Activated naive CD4-positive, alpha-beta T cell treated with anti-CD3 and anti-CD28 coated beads for 36 hours (primary cell): ENCODE measurements at regions not wholly inside any gene's neighbourhood (a gene's known extent, or its start where the extent isn't known, plus 50 kb on each side); places are given as distances from the start of the nearest gene placed in this dataset.

Experiments
- CTCF ChIA-PET: fragments of 350-600 bp; sonication (Branson Sonifier 250); formaldehyde crosslinking; loops from one replicate; lab custom pipeline; 2021; ENCODE audit warnings: antibody characterized with exemption; lab: Charles Lee
- DNase-seq: peaks from one replicate; pipeline ENCODE4 v3.0.0-alpha.2; 2020
- H3K27ac Mint-ChIP-seq: one replicate; pipeline ENCODE4 v1.8.0; 2021; ENCODE audit warnings: mild to moderate bottlenecking, mixed read lengths
- H3K27me3 Mint-ChIP-seq: one replicate; pipeline ENCODE4 v1.8.0; 2021; ENCODE audit warnings: low read depth, mixed read lengths
- H3K36me3 Mint-ChIP-seq: one replicate; pipeline ENCODE4 v1.8.0; 2021; ENCODE audit warnings: low read depth, mixed read lengths
- H3K4me1 Mint-ChIP-seq: one replicate; pipeline ENCODE4 v1.8.0; 2021; ENCODE audit warnings: low read depth, mixed read lengths
- H3K4me3 Mint-ChIP-seq: one replicate; pipeline ENCODE4 v1.8.0; 2021; ENCODE audit warnings: mild to moderate bottlenecking, moderate library complexity, mixed read lengths
- H3K9me3 Mint-ChIP-seq: one replicate; pipeline ENCODE4 v1.8.0; 2021; ENCODE audit warnings: mixed read lengths
- intact Hi-C: fragments of 100-400 bp; cut with micrococcal nuclease; formaldehyde crosslinking; loops from one replicate; pipeline ENCODE4 v1.15.1; 2023

DNA sequence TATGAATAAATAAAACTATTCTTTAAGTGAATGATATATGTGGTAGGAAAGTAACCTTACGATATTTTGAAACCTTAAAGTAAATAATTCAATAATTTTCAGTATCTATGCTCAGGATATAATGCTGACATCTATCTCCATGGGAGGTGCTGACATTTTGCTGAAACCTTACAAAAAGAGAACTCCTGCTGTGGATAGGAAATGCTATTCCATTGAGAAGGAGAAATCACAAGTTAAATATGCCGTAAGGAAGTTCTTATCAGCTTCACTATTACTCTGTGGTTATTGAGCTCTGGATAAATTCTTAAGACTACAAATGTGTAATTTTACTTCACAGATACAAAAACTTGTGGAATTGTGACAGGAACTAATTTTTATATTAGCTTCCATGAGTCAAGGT lies 722.1 kb downstream of the TMTC2 start:
- CTCF ChIA-PET: no interaction called here
- no peak overlapping the region for H3K27ac Mint-ChIP-seq
- H3K27me3 Mint-ChIP-seq: no peaks in the 10 kb centered on the region
- DNase-seq: no peak
- intact Hi-C loops: no loop called here
- H3K4me3 Mint-ChIP-seq: no peak overlapping the region
- H3K36me3 Mint-ChIP-seq: no peaks in the 10 kb centered on the region
- peaks cover 2% of the 10 kb centered on the region for H3K9me3 Mint-ChIP-seq
- no peaks in the 10 kb centered on the region for H3K4me1 Mint-ChIP-seq

DNA sequence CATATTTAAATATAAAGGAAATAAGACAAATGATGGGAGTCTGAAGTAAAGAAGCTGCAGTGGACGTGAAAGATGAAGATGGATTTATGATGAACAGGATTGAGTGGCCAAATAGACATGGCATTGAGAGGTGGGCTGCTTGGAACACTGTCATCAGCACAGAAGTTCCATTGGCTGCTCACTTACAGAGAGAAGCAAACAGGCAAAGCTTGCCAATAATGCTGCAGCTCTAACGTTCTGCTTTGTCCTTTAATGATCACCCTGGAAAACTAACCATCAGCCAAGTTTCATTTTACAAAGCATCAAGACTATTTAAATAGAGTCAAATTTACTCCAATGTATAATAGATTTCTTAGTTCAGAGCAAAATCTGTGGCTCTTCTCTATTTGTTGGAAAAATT lies 721.4 kb downstream of the TMTC2 start:
- no peak for DNase-seq
- Mint-ChIP-seq H3K4me1 (no peaks in the 10 kb centered on the region), H3K27ac (no peak overlapping the region), H3K9me3 (peaks cover 2% of the 10 kb centered on the region), H3K27me3 (no peaks in the 10 kb centered on the region), H3K4me3 (no peak overlapping the region), H3K36me3 (no peaks in the 10 kb centered on the region)
- intact Hi-C loops: no loop called here
- CTCF ChIA-PET: no interaction called here

DNA sequence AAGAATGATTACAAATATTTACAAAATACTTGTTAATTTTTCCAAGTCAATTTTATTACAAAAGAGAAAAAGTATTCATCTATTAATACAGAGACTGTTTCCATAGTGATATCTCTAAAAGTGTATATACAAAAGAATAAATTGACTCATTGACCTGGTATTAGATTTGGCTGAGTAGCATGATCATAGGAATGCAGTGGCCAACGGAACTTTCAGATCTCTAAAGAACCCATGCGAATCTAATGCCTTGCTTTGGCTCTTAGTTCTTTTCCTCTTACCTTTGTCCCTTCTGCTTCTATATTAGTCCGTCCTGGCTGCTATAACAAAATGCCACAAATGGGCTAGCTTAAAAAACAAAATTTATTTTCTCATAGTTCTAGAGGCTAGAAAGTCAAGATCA lies 717.8 kb downstream of the TMTC2 start:
- H3K4me3 Mint-ChIP-seq: no peak overlapping the region
- intact Hi-C loops: no loop called here
- no peaks in the 10 kb centered on the region for H3K4me1 Mint-ChIP-seq
- no peak overlapping the region for H3K27ac Mint-ChIP-seq
- no peaks in the 10 kb centered on the region for H3K36me3 Mint-ChIP-seq
- no peaks in the 10 kb centered on the region for H3K27me3 Mint-ChIP-seq
- CTCF ChIA-PET: no interaction called here
- H3K9me3 Mint-ChIP-seq: peaks cover 3% of the 10 kb centered on the region
- no peak for DNase-seq

DNA sequence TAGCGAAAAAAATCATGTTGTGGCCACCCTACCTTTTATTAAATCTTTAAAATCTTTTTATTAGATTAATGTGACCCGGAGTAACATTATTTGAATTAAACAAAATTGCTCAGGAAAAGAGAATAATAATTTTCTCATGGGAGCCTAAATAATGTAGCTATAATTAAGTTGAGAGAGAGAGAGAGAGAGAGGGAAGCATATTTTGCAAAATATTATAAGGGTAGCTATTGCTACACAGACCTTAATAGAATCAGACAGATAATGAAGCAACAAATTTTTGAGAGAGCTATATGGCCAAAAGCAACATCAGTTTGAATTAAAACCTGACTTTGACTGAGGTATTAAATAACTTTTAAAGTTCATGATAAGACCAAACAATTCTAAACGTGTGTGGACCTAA lies 703.5 kb downstream of the TMTC2 start:
- H3K4me3 Mint-ChIP-seq: no peak overlapping the region
- no peak overlapping the region for H3K27ac Mint-ChIP-seq
- H3K36me3 Mint-ChIP-seq: no peaks in the 10 kb centered on the region
- H3K4me1 Mint-ChIP-seq: no peaks in the 10 kb centered on the region
- DNase-seq: no peak
- intact Hi-C loops: no loop called here
- no peaks in the 10 kb centered on the region for H3K27me3 Mint-ChIP-seq
- H3K9me3 Mint-ChIP-seq: peaks cover 1% of the 10 kb centered on the region
- CTCF ChIA-PET: interaction anchor here (0.9 to 1.4 kb wide), 2 partner anchors 704 to 714 kb away, joined by 3 read pairs; no protein-coding TSS in a partner anchor

DNA sequence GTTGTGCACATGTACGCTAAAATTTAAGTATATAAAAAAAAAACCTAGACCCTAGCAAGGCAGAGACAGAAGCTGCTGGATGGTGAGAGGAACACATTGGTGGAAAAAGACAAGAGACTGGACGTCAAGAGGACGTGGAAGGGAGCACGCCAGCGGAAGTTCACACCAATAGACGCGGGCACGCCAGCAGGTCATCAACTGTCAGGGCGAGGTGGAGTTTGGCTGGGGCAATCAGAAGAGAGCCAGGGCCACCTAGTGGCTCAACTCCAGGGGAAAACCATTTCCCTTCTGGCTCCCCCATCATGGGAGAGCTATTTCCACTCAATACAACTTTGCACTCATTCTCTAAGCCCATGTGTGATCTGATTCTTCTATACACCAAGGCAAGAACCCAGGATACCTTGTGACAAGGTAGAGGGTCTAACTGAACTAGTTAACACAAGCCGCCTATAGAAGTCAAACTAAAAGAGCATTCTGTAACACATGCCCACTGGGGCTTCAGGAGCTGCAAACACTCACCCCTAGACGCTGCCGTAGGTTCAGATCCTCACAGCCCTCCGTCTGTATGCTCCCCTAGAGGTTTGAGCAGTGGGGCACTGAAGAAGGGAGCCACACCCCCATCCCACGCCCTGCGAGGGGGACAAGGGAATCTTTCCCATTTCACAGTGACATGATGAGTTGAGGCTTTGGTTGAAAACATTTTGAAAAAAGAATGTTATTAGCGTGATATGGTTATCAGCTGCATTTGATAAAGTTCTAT lies 702.7 kb downstream of the TMTC2 start:
- CTCF ChIA-PET: interaction anchor here (0.6 to 1.5 kb wide), 4 partner anchors 8 to 1114 kb away, joined by 3 read pairs; no protein-coding TSS in a partner anchor
- Mint-ChIP-seq H3K36me3 (no peaks in the 10 kb centered on the region), H3K4me1 (no peaks in the 10 kb centered on the region), H3K27me3 (no peaks in the 10 kb centered on the region), H3K9me3 (peaks cover 1% of the 10 kb centered on the region), H3K27ac (no peak overlapping the region), H3K4me3 (no peak overlapping the region)
- peak; percentile 5 for DNase-seq
- intact Hi-C loops: loop anchor here (10.0 kb wide), 1 partner anchor 385 kb away; no protein-coding TSS in a partner anchor

DNA sequence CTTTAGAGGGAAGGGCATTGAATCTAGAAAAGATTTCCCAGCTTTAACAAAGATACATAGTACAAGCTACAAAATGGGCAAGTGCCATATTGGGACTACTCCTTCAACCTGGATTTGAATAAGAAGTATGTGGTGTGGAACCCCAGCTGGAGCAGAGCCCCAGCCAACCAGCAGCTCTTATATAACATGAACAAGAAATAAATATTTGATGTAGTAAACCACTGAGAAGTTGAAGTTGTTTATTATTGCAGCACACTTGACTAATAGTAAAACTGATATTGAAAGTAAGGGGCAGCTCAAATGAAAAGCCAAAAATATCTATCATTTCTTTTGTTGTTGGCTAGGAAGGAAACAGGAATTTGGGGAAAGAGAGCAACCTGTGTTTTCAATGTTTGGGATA lies 701.8 kb downstream of the TMTC2 start:
- Mint-ChIP-seq H3K9me3 (peaks cover 1% of the 10 kb centered on the region), H3K27me3 (no peaks in the 10 kb centered on the region), H3K36me3 (no peaks in the 10 kb centered on the region), H3K4me1 (no peaks in the 10 kb centered on the region), H3K27ac (no peak overlapping the region), H3K4me3 (no peak overlapping the region)
- DNase-seq: no peak
- CTCF ChIA-PET: interaction anchor here (1.5 kb wide), 1 partner anchor 9 kb away, joined by 3 read pairs; no protein-coding TSS in a partner anchor
- intact Hi-C loops: loop anchor here (10.0 kb wide), 1 partner anchor 384 kb away; no protein-coding TSS in a partner anchor

DNA sequence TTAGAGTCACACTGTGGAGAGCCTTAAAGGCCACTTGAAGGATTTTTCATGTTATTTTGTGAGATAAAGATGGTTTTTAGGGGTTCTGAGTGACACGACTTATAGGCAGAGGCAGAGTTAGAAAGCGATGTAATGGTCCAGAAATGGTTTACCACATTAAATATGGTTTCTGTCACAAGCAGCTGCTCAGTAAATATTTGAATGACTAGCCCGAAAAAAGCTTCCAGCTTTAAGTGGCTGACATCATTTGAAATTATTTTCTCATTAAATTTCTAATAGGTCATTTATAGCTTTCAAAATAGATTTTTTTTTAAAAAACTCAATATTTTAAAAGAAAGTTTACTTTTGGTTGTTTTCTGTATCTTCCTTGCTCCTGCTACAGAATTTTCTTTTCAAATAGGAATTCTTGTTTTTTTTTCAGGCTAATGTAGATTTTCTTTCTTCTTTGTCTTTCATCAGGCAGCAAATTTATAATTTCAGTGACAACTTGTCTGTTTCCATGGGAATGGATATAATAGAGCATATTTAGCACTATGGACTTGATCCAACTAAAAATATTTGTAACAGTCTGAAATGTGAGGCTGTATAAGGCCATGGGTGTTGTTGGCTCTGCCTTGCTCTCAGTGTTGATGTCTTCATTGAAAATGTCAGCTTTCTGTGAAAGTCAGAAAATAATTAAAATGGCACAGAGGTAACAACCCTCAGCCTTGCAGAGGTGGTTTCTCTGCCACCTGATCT lies 700.0 kb downstream of the TMTC2 start:
- no peaks in the 10 kb centered on the region for H3K36me3 Mint-ChIP-seq

DNA sequence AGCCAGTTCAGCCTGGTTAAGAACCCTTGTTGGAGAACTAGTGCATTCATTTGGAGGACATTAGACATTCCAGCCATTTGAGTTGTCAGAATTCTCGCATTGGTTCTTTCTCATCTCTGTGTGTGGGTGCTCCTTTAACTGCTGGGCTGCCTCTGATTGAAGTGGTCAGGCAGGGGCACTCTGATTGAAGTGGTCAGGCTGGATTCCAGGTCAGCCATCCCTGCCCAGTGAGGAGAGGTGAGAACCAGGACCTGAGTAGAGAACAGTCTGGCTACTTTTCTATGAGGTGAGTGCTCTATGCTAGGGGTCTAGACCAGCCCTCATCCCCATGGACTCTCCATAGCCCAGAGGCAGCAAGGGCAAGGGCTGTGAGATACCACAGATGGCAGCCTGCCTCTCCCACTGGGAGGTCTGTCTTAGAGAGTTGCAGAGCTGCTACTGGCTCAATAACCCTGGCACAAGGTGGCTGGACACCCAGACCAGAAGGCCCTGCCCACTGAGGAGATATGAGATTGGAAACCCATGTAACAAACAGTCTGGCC lies 691.6 kb downstream of the TMTC2 start:
- no peaks in the 10 kb centered on the region for H3K36me3 Mint-ChIP-seq
- no peak overlapping the region for H3K4me3 Mint-ChIP-seq
- DNase-seq: no peak
- no peaks in the 10 kb centered on the region for H3K4me1 Mint-ChIP-seq
- CTCF ChIA-PET: no interaction called here
- H3K9me3 Mint-ChIP-seq: peaks cover 3% of the 10 kb centered on the region
- no peak overlapping the region for H3K27ac Mint-ChIP-seq
- intact Hi-C loops: no loop called here
- no peaks in the 10 kb centered on the region for H3K27me3 Mint-ChIP-seq

More for the DNA sequence above, 700.0 kb downstream of the TMTC2 start:
- Mint-ChIP-seq H3K27me3 (no peaks in the 10 kb centered on the region), H3K4me1 (no peaks in the 10 kb centered on the region), H3K27ac (no peak overlapping the region), H3K4me3 (no peak overlapping the region), H3K9me3 (peaks cover 1% of the 10 kb centered on the region)
- CTCF ChIA-PET: no interaction called here
- intact Hi-C loops: loop anchor here (10.0 kb wide), 1 partner anchor 382 kb away; no protein-coding TSS in a partner anchor
- no peak for DNase-seq

DNA sequence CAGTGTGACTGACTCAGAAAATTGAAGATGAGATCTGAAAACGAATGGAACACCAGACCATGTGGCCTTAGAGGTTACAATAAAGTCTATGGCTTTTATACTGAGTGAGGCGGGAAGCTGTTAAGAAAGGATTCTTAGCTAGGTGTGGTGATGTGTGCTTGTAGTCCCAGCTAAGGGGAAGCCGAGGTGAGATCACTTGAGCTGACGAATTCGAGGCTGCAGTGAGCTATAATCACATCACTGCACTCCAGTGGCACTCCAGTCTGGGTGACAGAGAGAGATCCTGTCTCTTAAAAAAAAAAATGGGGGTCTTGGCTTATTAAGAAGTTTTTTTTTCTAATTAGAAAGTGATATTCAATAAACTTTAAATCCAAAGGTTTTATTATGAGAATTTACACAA lies 678.6 kb downstream of the TMTC2 start:
- H3K36me3 Mint-ChIP-seq: no peaks in the 10 kb centered on the region
- no peak overlapping the region for H3K27ac Mint-ChIP-seq
- no peak overlapping the region for H3K4me3 Mint-ChIP-seq
- H3K9me3 Mint-ChIP-seq: peaks cover 5% of the 10 kb centered on the region
- H3K27me3 Mint-ChIP-seq: no peaks in the 10 kb centered on the region
- no peak for DNase-seq
- CTCF ChIA-PET: no interaction called here
- H3K4me1 Mint-ChIP-seq: no peaks in the 10 kb centered on the region
- intact Hi-C loops: no loop called here

DNA sequence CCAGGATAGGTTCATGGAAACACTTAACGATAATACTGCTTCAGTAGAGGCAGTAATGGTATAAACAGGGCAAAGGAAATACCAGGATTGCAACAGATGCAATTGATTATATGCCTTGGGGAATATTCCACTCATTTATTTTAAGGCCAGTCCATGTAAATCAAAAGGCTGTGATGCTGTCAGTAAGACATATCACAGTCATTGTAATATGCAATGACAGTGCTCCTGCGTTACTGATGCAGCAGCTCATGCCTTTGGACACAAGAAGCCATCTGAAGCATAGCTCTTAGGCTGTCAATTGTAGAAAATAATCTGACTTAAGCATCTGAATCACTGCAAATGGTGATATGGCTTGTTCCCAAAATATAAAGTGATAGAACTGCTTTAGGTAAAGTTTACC lies 674.8 kb downstream of the TMTC2 start:
- intact Hi-C loops: no loop called here
- peaks cover 5% of the 10 kb centered on the region for H3K9me3 Mint-ChIP-seq
- no peaks in the 10 kb centered on the region for H3K4me1 Mint-ChIP-seq
- DNase-seq: no peak
- CTCF ChIA-PET: no interaction called here
- no peaks in the 10 kb centered on the region for H3K36me3 Mint-ChIP-seq
- no peak overlapping the region for H3K4me3 Mint-ChIP-seq
- H3K27me3 Mint-ChIP-seq: no peaks in the 10 kb centered on the region
- no peak overlapping the region for H3K27ac Mint-ChIP-seq

DNA sequence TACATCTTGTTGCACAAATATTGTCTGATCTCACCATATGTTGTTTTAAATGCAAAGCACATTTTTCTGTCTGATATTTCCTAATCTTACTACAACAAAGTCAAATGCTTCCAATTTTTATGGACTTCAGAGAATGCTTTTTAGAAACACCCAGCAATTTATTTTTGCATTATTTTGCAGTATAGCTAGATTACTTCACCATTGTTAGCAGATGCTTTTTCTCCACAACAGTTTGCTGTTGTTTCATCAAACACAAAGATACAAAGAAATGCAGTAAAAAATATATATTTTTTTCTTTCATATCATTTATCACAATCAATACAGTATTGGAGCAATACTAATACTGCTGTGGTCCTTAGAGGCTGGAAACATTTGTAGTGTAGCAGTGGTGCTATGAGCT lies 674.4 kb downstream of the TMTC2 start:
- H3K27ac Mint-ChIP-seq: no peak overlapping the region
- no peak overlapping the region for H3K4me3 Mint-ChIP-seq
- H3K9me3 Mint-ChIP-seq: peaks cover 5% of the 10 kb centered on the region
- intact Hi-C loops: no loop called here
- no peak for DNase-seq
- CTCF ChIA-PET: no interaction called here
- no peaks in the 10 kb centered on the region for H3K36me3 Mint-ChIP-seq
- no peaks in the 10 kb centered on the region for H3K4me1 Mint-ChIP-seq
- H3K27me3 Mint-ChIP-seq: no peaks in the 10 kb centered on the region

DNA sequence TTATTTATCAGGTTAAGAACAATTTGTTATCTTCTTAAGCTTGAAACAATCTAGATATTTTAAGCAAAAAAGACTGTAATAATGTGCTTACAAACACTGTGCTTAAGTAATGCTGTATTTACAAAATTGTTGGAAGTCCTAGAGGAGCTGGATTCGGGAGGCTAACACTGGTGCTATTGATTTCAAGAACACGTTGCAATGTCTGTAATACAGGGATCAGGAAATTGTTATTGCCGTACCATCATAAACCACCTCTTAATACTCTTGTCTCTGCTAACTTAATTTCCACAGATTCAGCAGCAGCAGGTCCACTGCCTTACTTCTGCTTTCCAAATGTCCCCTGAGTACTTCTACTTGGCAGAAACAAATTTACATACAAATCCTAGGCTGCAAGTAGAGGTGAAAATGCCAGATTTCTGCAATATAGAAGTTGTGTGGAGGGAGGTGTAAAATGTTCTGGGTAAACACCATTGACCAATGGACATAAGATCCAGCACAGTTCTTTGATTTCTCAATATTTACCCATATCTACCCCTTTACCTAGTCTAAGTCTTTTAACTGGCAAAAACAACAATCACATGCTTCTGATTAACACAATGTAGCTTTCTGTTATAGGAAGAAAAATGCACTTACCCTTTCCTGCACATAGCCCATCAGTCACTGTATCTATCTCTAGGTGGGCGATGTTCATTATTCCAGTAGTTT lies 663.4 kb downstream of the TMTC2 start:
- no peaks in the 10 kb centered on the region for H3K4me1 Mint-ChIP-seq
- no peak overlapping the region for H3K4me3 Mint-ChIP-seq
- H3K36me3 Mint-ChIP-seq: no peaks in the 10 kb centered on the region
- no peaks in the 10 kb centered on the region for H3K27me3 Mint-ChIP-seq
- intact Hi-C loops: no loop called here
- DNase-seq: no peak
- H3K27ac Mint-ChIP-seq: no peak overlapping the region
- CTCF ChIA-PET: no interaction called here
- H3K9me3 Mint-ChIP-seq: no peaks in the 10 kb centered on the region
